Effector CD8-positive, alpha-beta T cell (primary cell): ENCODE measurements at regions not wholly inside any gene's neighbourhood (a gene's known extent, or its start where the extent isn't known, plus 50 kb on each side); places are given as distances from the start of the nearest gene placed in this dataset.

Experiments used
- DNase-seq: peaks from one replicate; lab custom pipeline; 2025; lab: John Stamatoyannopoulos, UW

DNA sequence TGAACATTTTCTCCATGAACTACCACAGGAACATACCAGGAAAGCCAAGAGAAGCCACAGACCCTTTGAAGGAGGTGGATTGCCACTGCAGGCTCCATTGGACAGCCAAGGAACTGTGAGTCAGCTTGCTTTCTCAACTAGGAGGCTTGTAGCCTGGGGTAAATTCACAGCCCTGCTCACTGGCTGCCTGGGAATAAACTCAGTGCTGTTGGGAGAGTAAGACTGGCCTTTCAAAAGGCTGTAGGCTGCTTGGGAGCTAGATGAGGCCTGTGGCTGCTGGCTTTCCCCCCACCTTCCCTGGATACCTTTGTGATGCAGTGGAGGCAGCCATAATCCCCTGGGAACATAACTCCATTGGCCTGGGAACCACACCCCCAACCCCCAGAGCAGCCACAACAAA is 223.5 kb upstream of the RBMS3 start:
- DNase-seq = no peak

DNA sequence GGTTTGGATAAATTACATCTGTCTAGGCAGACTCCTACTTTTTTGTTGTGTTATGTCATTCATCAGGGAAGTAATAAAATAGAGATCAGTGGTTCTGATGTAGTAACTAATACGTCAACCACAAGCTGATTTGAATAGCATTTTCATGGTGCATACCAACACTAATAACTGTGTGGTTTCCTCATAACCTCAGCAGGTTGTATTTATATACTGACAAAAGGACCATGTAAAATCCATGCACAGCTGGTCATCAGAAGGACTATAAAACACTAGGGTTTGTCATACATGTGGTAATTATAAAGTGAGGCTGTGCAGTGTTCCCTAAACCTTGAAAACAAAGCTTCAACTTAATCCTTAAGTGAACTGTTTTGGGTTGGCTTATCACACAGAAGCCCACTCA is 216.8 kb upstream of the RBMS3 start:
- no peak for DNase-seq

DNA sequence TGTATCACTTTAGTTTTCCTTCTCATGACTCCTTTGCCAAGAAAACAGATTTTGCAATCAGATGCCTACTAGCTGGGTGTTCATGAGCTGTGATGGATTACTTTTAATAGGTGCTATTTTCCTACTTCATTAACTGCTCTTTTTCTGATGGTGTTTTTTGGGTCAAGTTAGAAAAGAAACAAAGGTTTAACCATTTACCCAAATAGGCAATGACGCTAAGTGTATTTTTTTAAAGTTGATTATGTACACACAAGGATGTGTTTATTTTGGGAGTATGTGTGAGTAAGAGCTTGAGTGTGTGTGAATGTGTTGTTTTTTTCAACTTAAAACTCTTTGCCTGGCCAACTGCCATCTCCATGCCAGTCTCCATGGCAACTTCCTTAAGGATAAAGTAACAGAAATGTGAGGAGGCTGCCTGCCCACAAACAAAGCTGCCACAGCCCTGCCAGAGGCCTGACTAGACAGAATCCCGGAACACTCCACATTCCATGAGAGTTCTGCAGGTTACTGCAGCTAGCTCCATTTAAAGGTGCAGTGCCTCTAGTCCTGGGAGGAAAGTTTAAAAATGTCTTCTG is 215.6 kb upstream of the RBMS3 start:
- DNase-seq = no peak

DNA sequence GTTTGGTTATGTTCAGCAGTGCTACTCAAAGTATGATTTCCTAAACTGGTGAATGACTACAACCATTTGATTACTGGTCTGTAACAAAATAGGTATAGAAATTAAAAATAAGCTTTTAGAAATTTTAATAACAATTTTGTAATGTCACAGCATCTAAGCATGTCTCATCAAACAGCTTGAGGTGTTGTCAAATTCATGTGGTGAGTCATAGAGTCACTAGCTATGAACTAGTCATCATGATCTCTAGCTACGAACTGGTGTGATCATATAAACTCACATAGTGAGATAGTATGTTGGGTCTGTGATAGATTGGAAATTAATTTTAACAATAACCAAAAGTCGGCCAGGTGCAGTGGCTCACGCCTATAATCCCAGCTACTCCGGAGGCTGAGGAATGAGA is 213.9 kb upstream of the RBMS3 start:
- DNase-seq = no peak

DNA sequence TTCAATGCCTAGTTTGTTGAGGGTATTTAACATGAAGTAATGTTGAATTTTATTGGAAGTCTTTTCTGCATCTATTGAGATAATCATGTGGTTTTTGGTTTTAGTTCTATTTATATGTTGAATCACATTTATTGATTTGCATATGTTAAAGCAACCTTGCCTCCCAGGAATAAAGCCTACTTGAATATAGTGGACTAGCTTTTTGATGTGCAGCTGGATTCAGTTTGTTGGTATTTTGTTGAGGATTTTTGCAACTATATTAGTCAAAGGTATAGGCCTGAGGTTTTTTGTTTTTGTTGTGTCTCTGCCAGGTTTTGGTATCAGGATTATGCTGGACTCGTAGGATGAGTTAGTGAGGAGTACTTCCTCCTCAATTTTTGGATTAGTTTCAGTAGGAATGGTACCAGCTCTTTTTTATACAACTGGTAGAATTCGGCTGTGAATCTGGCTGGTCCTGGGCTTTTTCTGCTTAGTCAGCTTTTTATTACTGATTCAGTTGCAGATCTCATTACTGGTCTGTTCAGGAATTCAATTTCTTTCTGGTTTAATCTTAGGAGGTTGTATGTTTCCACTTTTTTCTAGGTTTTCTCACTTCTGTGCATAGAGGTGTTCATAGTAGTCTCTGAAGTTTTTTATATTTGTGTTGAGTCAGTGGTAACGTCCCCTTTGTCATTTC is 209.8 kb upstream of the RBMS3 start:
- no peak for DNase-seq

DNA sequence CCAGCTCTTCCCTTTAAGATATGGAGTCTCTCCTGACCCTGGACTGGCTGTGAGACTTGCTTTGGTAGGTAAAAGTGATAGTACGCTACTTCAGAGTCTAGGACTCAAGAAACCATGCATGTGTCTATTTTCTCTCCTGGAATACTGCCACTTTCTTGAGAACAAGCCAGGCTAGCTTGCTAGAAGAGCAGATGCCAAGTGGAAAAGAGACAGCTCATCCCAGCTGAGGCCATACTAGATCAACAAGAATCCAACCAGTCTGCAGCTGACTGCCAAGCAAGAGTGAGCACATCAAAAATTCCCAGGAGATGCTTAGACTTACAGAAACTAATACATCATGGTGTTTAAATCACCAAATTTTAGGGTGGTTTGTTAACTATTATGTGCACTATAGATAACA is 208.3 kb upstream of the RBMS3 start:
- no peak for DNase-seq

DNA sequence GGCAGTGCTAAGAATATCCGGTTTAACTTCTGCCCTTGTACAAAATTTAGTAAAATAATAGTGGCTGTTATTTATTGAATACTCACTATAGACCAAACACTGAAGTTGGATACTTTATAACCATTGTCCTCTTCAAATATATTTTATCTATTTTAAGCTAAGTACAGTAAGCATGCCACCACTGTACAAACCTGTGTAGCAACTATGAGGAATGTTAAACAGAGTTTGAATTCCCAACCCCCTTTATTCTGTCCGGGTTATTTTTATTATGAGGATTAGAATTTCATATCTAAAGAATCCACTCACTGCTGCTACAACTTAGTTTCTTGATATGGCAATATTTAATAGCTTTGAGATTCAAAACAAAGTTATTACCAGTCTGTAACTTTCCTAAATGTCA is 203.5 kb upstream of the RBMS3 start:
- no peak for DNase-seq

DNA sequence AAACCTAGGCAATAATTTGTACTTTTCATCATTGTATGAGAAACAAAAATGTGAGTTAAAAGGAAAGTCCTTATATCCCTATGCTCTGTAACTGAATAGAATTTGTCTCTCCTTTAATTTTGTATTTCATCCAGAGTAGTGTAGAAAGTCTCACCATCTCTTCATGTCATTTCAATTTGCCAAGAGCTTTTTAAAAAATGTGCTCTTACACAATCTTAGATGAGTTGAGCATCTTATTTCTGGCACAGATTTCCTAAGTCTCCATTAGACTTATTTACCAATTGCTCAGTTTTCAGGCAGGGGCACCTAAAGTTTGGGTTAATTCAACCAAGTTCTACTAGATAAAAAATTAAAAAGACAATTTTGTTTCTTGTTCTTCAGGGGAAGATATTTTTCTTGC is 201.5 kb upstream of the RBMS3 start:
- no peak for DNase-seq

DNA sequence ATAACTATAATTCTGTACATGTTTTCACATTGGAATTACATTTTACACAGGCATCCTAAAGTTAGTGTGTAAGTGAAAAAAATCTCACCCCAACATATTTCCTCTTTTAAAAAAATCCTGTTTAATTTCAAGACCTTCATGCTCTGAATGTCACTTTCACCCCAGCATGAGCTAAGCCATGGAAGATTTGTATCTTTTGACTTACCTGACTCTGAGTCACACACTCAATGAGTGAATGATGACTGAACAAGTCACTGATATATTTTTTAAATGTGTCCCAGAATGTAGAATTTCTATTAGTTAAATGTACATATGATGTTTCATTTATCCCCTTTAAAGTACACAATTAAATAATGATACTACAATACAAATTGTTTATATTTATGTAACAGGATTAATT is 199.9 kb upstream of the RBMS3 start:
- DNase-seq = no peak

DNA sequence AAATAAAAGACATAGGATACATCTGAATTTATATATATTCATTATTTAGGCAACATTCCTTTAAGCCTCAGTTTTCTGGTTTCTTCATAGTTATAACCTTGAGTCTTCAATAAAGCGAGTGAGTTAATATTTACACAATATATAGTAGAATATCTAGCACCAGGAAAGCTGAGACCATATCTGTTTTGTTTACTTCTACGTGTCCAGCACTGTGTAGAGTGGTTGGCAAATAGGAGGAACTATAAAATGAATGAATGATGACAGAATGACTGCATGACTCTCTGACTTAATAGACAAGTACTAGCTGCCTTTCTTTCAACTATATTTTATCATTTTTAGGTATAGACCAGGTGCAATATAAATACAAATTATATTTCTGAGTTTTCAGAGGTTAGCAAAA is 197.8 kb upstream of the RBMS3 start:
- DNase-seq = no peak

DNA sequence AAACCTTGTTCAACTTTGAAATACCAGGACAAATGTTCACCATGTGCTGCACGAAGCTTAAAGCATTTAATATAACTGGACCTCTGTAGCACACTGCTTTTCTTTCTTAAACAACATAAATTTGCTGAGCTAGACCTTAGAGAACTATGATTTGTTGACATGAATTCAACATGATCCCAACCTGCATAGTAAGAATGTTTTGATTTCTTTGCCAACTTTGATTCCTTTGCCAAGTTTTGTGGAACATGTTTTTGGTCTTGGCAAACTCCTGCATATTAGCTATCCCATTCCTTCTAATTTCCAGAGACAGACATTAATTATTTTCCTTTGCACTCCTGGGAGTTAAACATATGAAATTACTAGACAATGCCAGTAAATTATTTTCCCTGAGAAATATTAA is 197.2 kb upstream of the RBMS3 start:
- DNase-seq = no peak

DNA sequence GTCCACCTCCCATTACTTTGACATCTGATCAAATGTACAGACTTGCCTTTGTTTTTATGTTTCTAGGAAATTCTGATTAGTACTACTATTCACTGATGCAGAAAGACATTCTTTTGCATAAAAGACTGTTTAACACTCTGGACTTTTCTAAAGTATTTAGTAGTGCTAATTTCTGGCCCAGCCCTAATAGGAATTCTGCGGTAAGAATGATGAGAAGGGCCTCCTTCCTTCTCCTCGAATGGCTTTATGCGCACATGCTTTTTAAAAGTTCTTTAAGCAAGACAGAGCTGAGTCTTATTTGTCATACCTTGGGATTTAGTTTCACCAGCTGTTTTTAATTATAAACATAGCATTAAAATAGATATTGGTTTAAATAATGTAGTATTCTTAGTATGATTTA is 192.3 kb upstream of the RBMS3 start:
- no peak for DNase-seq

DNA sequence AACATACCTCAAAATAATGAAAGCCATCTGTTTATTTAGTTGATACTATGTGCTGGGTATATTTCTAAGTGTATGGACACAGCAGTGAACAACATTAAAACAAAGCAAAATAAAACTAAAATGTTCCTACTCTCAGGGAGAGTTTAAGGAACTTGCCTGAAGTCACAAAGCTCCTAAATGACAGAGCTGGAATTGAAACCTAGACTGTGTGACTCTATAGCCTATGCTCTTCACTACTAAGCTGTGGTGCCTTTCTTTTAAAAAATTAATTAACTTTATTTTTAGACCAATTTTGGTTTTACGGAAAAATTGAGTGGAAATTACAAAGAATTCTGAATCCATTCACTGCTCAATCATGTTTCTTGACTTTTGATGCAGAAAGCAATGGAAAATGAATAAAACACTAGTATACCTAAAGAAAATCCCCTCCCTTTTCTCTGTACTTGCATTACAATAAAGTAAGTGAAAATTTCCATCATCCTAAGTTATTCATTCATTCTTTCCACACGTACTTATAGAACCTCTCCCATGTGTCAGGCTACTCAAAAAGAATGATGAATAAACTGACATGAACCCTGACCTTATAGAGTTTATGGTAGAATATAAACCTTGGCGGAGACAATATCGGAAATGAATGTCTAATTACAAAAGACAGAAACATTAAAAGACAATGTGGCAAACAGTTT is 189.8 kb upstream of the RBMS3 start:
- DNase-seq = no peak

DNA sequence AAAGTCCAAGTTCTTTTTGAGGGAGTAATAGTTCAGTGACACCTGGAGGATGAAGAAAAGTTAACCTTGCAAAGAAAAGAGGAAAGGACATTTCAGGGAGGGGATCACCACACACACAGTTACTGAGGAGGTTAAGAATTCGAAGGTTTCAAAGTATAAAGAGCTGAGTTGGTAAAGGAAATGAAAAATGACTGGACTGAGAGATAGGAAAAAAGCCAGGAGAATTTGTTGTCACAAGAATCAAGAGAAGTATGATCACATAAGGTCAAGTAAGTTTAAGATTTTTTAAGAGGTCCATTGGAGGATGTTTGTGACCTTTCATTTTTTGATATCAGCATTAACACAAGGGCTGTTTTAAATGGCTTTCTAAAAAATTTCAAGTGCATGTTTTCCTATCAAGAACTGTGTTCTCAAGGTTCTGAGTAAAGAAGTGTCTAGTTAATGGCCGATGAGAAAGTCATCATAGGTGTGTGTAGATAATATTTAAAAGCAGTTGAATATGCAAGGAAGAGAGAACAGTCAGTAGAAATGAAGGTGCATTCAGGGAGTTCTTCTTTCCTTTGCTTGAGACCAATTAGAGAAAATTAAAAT is 189.2 kb upstream of the RBMS3 start:
- DNase-seq = no peak

DNA sequence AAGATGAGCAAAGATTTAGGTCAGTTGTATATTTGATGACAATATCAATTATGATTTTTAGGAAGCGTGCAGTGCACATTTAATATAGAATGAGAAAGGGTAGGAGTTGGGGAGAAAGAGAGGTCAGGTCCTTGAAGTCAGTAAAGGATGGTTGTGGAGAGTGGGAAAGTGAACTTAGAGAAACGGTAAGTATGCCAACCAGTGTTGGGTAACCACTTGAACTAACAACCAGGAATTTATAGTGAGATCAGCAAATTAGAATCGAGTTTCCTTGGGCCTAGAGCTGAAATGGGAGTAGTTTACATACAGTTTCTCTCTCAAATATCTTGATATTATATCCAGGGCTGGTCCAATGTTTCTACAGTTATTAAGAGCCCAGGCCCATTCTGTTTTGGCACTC is 188.5 kb upstream of the RBMS3 start:
- no peak for DNase-seq

DNA sequence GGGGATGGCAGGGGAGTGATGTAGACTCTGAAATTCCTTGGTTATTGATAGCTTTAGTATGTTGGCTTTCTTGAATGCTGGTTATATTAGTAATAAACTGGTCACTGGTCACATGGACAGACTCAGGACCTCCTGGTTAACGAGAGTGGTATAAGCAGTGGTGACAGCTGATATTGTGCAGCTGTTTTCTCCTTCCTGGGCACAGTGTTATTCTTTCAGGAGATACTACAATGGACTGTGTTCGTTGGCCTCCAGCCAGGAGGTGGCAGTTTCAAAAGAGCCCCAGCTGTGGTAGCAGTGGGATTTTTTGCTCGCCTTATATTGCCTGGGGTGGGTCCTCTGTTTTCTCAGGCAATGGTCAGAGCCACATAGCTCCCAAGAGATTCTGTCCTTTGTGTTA is 181.6 kb upstream of the RBMS3 start:
- DNase-seq = no peak

DNA sequence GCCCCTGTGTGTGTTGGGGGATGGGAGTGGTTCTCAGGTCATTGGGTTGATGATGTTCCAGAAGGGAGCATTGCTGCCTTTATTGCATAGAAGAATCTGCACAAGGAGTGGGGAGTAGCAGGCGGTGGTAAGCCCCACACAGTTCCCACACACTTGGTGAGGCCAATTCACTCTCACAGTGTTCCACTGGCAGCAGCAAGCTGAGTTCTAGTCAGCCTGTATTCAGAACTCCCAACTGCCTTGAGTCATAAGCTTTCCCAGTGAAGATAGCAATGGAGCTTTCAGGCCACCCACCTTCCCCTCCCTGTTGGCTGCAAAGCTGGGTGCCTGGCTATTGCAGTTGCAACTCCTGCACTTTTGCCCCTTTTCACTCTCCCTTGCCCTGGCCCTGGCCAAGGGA is 181.1 kb upstream of the RBMS3 start:
- DNase-seq = no peak

DNA sequence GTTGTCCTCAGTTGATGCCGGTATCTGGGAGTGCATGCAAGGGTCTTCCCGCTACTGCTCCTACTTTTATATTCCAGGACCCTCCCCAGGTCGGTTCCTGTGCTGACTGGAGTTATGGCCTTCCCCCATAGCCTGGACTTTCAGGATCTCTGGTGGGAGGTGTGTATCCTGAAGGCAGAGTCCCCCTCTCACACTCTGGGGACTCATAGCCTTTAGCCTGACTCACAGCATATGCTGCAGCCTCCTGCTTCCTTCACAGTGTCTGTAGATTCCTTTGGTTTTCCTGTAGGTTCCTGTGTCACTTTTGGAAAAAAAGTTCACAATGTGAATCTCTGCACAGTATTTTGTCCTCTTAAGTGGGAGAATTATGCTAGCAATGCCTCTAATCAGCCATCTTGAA is 180.6 kb upstream of the RBMS3 start:
- DNase-seq = no peak

DNA sequence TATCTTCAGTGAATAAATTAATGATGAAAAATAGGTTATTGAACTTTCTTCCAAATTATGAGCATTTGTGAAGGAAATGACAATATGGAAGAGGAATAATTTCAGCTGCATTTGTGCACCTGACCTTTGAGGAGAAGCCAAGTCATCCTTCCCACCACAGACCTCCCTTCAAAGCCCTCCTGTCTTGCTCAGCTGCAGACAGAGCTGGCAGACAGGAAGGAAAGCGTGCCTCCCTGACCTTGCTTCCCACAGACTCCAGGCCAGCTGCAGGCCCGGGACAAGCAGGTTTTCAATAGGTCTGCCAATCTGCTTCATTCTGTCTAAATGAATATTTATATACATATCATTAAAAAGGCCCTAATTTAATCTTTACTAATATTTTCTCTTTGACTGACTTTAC is 152.9 kb upstream of the RBMS3 start:
- DNase-seq = no peak

DNA sequence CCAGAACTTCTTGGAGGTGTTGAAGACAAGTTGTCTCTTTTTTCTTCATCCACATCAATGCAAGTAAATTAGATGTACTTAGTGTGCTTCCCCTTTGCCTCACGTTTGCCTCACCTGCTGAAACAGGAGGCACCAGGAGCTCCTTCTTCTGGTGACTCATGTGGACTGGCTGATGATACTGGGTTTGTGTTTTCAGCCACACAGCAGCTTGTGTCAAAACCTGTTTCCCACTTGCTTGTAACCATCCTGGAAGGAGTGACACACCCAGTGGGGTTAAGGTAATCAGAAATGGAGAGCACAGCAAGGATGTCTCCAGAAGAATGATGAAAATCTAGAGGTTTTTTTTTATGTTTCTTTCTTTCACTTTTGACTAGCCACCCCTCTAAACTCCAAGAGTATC is 143.3 kb upstream of the RBMS3 start:
- DNase-seq = no peak

DNA sequence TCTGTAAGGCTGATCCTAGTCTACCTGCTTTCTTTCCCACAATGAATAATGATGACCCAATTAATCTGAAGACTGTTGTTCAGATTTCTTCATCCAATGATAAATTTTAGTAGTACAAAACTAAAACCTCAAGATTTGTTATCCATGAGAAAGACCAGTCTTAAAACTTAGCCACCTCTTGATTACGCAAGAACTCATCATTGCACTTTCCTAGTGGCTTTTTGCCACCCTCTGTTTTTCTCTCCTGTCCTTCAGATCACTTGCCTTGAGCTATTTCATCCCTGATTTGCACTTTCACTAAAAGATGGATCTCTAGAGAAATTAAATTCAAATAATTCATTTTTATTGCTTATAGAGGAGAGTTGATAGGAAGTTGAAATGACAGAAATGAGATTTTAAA is 142.7 kb upstream of the RBMS3 start:
- no peak for DNase-seq

DNA sequence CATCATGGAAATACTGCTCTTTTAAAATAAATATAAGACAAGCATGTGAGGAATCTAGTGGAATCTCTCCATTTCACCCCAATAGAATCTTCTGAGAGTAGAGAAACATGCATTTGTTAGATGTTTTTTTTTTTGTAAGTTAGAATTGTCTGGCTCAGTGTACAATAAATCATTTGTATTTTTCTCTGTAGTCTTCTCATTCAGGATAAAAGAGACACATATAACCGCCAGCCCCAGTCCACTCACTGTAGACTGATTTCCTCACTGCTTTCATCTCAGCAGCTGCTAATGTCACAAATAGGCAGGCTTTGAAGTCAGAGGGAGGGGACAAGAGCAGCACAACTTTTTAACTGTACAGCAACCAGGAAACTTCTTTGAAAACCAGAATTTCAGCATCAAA is 140.2 kb upstream of the RBMS3 start:
- no peak for DNase-seq

DNA sequence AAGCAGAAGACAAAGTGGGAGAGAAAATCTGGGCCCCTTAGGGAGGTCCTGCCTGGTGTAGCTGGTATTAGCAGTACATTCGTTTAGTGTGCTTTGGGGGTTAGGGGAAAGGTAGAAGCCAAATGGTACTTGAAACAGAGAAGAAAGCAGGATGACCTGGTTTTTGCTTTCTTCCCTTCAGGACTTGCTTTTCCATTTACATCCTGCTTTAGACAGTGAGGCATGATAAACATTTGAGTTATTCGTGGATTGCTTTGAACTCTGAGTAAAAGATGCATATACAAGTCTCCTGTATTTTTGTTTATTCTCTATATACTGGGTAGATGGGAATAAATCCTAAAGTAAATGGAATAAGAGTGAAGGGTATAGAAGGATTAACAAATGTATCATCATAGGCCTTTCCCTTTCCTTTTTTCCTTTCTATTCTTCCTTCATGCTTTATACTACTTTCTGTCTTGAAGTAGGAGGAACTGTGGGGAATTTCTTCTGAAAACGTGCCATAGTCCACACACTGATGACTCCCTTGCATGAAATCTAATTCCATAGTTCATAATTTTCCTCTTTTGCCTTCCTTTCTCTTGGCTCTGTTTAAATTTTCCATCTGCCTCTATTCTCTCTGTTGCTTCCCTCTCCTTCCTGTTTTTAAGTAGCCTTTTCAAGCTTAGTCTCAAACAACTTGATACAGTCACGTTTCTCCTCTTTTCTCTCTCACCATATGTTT is 139.5 kb upstream of the RBMS3 start:
- no peak for DNase-seq
